Parathyroid adenoma (tissue), 2 donors: ENCODE measurements at regions not wholly inside any gene's neighbourhood (a gene's known extent, or its start where the extent isn't known, plus 50 kb on each side); places are given as distances from the start of the nearest gene placed in this dataset.

Experiments
- H2AFZ ChIP-seq: fragments of 300-600 bp; sonication (generic); one replicate; pipeline ENCODE4 v1.7.0; 2017; ENCODE audit warnings: antibody characterized with exemption, mild to moderate bottlenecking
- H3K27ac ChIP-seq: fragments of 300-600 bp; sonication (generic); one replicate; pipeline ENCODE4 v1.7.0; 2017
- H3K27me3 ChIP-seq: fragments of 300-600 bp; sonication (generic); one replicate; pipeline ENCODE4 v1.7.0; 2017; ENCODE audit warnings: low read length; ENCODE audit not compliant: control insufficient read depth, insufficient read depth
- H3K36me3 ChIP-seq: fragments of 300-600 bp; sonication (generic); one replicate; pipeline ENCODE4 v1.7.0; 2017; ENCODE audit warnings: low read length; ENCODE audit not compliant: control insufficient read depth, insufficient read depth
- H3K4me1 ChIP-seq: fragments of 300-600 bp; sonication (generic); one replicate; pipeline ENCODE4 v1.7.0; 2017; ENCODE audit warnings: control low read depth
- H3K4me2 ChIP-seq: fragments of 300-600 bp; sonication (generic); one replicate; pipeline ENCODE4 v1.7.0; 2017; ENCODE audit warnings: low read length
- H3K4me3 ChIP-seq: fragments of 300-600 bp; sonication (generic); one replicate; pipeline ENCODE4 v1.7.0; 2017; ENCODE audit warnings: low read depth, low read length
- H3K79me2 ChIP-seq: fragments of 300-600 bp; sonication (generic); one replicate; pipeline ENCODE4 v1.7.0; 2017; ENCODE audit warnings: control low read depth
- H3K9ac ChIP-seq: fragments of 300-600 bp; sonication (generic); one replicate; pipeline ENCODE4 v1.7.0; 2017; ENCODE audit warnings: mild to moderate bottlenecking
- H3K9me3 ChIP-seq: fragments of 300-600 bp; sonication (generic); one replicate; pipeline ENCODE4 v1.7.0; 2017; ENCODE audit warnings: low read length; ENCODE audit not compliant: control insufficient read depth
- TF ChIP-seq, protein P1 (sequence below): fragments of 300-600 bp; sonication (generic); IDR thresholded peaks from one replicate; pipeline ENCODE4 v1.7.0; 2017; ENCODE audit warnings: antibody characterized with exemption, mild to moderate bottlenecking
- donor health status: primary hyperparathyroidism.

DNA sequence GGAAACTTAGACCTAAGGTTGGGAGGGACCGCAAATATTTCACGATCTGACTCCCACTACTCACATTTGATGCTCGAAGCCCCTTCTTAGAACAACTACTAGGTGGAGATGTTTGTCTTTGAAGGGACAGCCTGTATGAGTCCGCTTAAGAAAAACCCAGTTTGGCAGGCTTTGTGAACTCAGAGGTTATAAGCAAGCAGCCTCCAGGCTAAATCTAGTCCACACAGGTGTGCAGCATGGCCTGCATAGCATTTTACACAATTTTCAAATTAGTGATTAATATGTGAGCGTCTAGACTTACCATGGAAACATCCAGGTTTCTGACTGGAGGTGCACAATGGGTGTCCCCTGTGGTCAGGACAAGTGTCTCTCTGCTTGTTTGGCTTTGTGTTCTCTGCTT lies 127.1 kb downstream of the KIF4B start:
- H3K4me2 ChIP-seq, result no peak overlapping the region
- H3K9ac ChIP-seq, result no peak overlapping the region
- H3K36me3 ChIP-seq, result no peaks in the 10 kb centered on the region
- H3K27me3 ChIP-seq, result no peaks in the 10 kb centered on the region
- no peaks in the 10 kb centered on the region for H3K9me3 ChIP-seq
- no peaks in the 10 kb centered on the region for H3K4me1 ChIP-seq
- no peak overlapping the region for H3K27ac ChIP-seq
- TF ChIP-seq, protein P1, sequence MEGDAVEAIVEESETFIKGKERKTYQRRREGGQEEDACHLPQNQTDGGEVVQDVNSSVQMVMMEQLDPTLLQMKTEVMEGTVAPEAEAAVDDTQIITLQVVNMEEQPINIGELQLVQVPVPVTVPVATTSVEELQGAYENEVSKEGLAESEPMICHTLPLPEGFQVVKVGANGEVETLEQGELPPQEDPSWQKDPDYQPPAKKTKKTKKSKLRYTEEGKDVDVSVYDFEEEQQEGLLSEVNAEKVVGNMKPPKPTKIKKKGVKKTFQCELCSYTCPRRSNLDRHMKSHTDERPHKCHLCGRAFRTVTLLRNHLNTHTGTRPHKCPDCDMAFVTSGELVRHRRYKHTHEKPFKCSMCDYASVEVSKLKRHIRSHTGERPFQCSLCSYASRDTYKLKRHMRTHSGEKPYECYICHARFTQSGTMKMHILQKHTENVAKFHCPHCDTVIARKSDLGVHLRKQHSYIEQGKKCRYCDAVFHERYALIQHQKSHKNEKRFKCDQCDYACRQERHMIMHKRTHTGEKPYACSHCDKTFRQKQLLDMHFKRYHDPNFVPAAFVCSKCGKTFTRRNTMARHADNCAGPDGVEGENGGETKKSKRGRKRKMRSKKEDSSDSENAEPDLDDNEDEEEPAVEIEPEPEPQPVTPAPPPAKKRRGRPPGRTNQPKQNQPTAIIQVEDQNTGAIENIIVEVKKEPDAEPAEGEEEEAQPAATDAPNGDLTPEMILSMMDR, result no peak
- no peak overlapping the region for H3K4me3 ChIP-seq
- no peaks in the 10 kb centered on the region for H3K79me2 ChIP-seq
- no peak overlapping the region for H2AFZ ChIP-seq

DNA sequence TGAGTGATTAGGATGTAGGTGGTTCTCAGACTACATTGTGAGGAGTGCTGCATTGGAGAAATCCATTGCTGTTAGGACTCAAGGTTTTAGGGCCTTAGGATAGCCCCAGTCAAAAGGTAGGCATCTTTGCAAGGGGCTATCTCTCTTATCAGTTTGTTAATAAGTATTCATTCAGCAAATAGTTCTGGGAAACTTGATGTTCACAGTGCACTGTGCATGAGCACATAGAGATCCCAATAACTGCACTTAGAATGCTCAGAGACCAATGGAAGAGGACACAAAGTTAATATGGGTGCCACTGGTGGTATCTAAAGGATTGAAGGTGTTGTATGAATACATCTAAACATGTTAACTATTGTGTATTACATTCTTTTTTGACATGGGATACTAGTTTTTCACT lies 131.4 kb downstream of the KIF4B start:
- no peaks in the 10 kb centered on the region for H3K79me2 ChIP-seq
- no peaks in the 10 kb centered on the region for H3K9me3 ChIP-seq
- no peak overlapping the region for H3K27ac ChIP-seq
- H3K4me3 ChIP-seq, result no peak overlapping the region
- no peaks in the 10 kb centered on the region for H3K4me1 ChIP-seq
- H3K36me3 ChIP-seq, result no peaks in the 10 kb centered on the region
- no peak overlapping the region for H3K4me2 ChIP-seq
- no peak overlapping the region for H2AFZ ChIP-seq
- no peak overlapping the region for H3K9ac ChIP-seq
- TF ChIP-seq, protein P1, result no peak
- H3K27me3 ChIP-seq, result no peaks in the 10 kb centered on the region

DNA sequence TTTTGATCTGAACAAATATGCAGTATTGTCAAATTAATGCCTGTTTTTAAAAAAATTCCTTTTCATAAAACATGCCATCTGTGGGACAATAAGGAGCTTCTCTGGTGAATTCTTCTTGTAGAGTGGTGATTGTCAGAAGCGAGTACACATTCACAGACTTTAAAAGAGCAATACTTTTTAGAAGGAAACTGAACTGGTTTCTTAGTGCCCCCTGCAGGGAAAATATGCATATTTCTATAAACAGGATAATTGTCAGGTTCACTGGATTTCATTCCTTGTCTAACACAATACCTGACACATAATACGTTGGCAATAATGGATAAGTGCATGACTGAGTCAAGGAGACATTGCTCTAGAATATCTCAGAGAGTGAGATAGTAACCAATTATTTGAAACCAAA lies 133.7 kb downstream of the KIF4B start:
- H3K9me3 ChIP-seq, result no peaks in the 10 kb centered on the region
- H3K27ac ChIP-seq, result no peak overlapping the region
- H2AFZ ChIP-seq, result no peak overlapping the region
- H3K9ac ChIP-seq, result no peak overlapping the region
- H3K4me3 ChIP-seq, result no peak overlapping the region
- H3K79me2 ChIP-seq, result no peaks in the 10 kb centered on the region
- no peaks in the 10 kb centered on the region for H3K36me3 ChIP-seq
- TF ChIP-seq, protein P1, result no peak
- H3K4me2 ChIP-seq, result no peak overlapping the region
- no peaks in the 10 kb centered on the region for H3K27me3 ChIP-seq
- H3K4me1 ChIP-seq, result no peaks in the 10 kb centered on the region

DNA sequence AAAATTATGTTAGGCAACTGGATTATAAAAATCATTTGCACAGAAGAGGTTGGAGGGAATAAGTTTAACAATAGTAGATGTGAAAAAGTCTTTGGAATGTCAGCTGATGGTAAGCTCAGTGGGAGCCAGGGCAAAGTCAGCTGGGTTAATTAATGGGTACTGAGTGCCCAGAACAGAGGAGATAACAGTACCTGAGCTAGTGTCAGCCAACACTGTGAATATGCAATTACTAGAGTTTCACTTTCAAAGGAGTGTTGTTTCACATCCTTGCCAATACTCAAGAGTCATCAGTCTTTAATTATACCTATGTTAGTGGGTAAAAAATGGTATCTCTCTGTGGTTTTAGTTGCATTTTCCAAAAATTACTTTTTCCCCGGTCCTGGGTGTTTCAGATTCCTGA lies 135.1 kb downstream of the KIF4B start:
- Histone ChIP-seq H3K27ac (no peak overlapping the region), H3K36me3 (no peaks in the 10 kb centered on the region), H3K27me3 (no peaks in the 10 kb centered on the region), H3K9ac (no peak overlapping the region), H3K4me1 (no peaks in the 10 kb centered on the region), H3K79me2 (no peaks in the 10 kb centered on the region), H2AFZ (no peak overlapping the region), H3K4me2 (no peak overlapping the region), H3K9me3 (no peaks in the 10 kb centered on the region), H3K4me3 (no peak overlapping the region)
- TF ChIP-seq, protein P1, result no peak

DNA sequence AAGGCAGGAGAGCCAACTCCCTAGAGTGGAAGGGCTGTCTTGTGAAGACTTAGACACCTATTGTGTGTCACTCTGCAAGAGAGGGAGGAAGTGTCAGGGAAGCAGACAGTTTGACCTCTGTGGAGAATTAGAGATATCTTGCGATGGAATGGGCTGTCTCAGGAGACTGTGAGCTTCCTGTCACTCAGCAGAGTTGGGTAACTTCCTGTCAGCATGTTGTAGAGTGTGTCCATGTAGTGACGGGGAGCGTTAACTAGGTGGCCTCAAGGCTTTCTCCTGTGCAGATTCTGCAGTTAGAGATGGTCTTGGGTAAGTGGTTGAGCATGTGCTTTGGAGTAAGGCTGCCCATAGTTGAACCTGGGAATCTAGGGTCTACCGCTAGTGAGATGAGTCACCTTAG lies 136.5 kb downstream of the KIF4B start:
- H3K27me3 ChIP-seq, result no peaks in the 10 kb centered on the region
- H3K4me3 ChIP-seq, result no peak overlapping the region
- no peak overlapping the region for H3K9ac ChIP-seq
- H3K27ac ChIP-seq, result no peak overlapping the region
- no peak overlapping the region for H3K4me2 ChIP-seq
- no peak overlapping the region for H2AFZ ChIP-seq
- TF ChIP-seq, protein P1, result no peak
- H3K36me3 ChIP-seq, result no peaks in the 10 kb centered on the region
- no peaks in the 10 kb centered on the region for H3K9me3 ChIP-seq
- no peaks in the 10 kb centered on the region for H3K4me1 ChIP-seq
- no peaks in the 10 kb centered on the region for H3K79me2 ChIP-seq
